CD14-positive monocyte (primary cell): ENCODE measurements at regions not wholly inside any gene's neighbourhood (a gene's known extent, or its start where the extent isn't known, plus 50 kb on each side); places are given as distances from the start of the nearest gene placed in this dataset.

ENCODE experiments used
- DNase-seq, 3 donors: peaks; one replicate each; pipeline ENCODE4 v3.0.0-alpha.2; 2011 to 2022
- H2AFZ ChIP-seq: 2 replicates; pipeline ENCODE4 v1.6.0; 2012; ENCODE audit warnings: mild to moderate bottlenecking, low read depth, low read length, inconsistent platforms; ENCODE audit not compliant: insufficient read depth, poor library complexity, severe bottlenecking
- H3K27ac ChIP-seq, 2 donors: 1 replicate in 1 of 2; 2 replicates in 1 of 2; pipeline ENCODE4 v1.5.1; 2012 to 2013; ENCODE audit warnings: low read length in 2 of 2, control low read depth in 1 of 2, inconsistent platforms in 1 of 2, low read depth in 1 of 2, mild to moderate bottlenecking in 1 of 2
- H3K27me3 ChIP-seq, 2 donors: one replicate each; pipeline versions ENCODE4 v1.6.0 to v1.6.1; 2011 to 2013; ENCODE audit warnings: low read length in 2 of 2; ENCODE audit not compliant: control insufficient read depth in 2 of 2, insufficient read depth in 2 of 2
- H3K36me3 ChIP-seq, 2 donors: replicated peaks in 1 of 2; 1 replicate in 1 of 2; 2 replicates in 1 of 2; pipeline versions ENCODE4 v1.5.1 to v1.6.1; 2012 to 2013; ENCODE audit warnings: low read length in 2 of 2, control low read depth in 1 of 2, inconsistent platforms in 1 of 2, mild to moderate bottlenecking in 1 of 2; ENCODE audit not compliant: insufficient read depth in 2 of 2, control insufficient read depth in 1 of 2
- H3K4me1 ChIP-seq, 2 donors: 1 replicate in 1 of 2; 2 replicates in 1 of 2; pipeline versions ENCODE4 v1.5.1 to v1.6.1; 2012 to 2013; ENCODE audit warnings: low read length in 2 of 2, control low read depth in 1 of 2, inconsistent platforms in 1 of 2, mild to moderate bottlenecking in 1 of 2, moderate library complexity in 1 of 2; ENCODE audit not compliant: insufficient read depth in 2 of 2, control insufficient read depth in 1 of 2
- H3K4me2 ChIP-seq: replicated peaks from 2 replicates; pipeline ENCODE3; 2012; ENCODE audit warnings: low read length, moderate library complexity, mild to moderate bottlenecking; ENCODE audit not compliant: poor library complexity, severe bottlenecking; ENCODE audit errors: extremely low read depth
- H3K4me3 ChIP-seq, 3 experiments: fragments of 200-600 bp in 1 of 3; sonication (generic) in 1 of 3; replicated peaks in 1 of 3; 1 replicate in 2 of 3; 2 replicates in 1 of 3; pipeline ENCODE4 v1.5.1; 2011 to 2013; ENCODE audit warnings: low read length in 3 of 3, mild to moderate bottlenecking in 3 of 3, control low read depth in 2 of 3, low read depth in 2 of 3, inconsistent platforms in 1 of 3, moderate library complexity in 1 of 3
- H3K79me2 ChIP-seq: 2 replicates; pipeline ENCODE4 v1.6.0; 2012; ENCODE audit warnings: mild to moderate bottlenecking, control low read depth, inconsistent platforms, low read length, moderate library complexity; ENCODE audit not compliant: insufficient read depth
- H3K9ac ChIP-seq: 2 replicates; pipeline ENCODE4 v1.6.0; 2017; ENCODE audit warnings: low read length, mild to moderate bottlenecking; ENCODE audit not compliant: insufficient read depth, poor library complexity, severe bottlenecking
- H3K9me3 ChIP-seq, 2 donors: replicated peaks in 1 of 2; 1 replicate in 1 of 2; 2 replicates in 1 of 2; pipeline versions ENCODE4 v1.5.1 to v1.6.1; 2012 to 2013; ENCODE audit warnings: low read length in 2 of 2, control low read depth in 1 of 2; ENCODE audit not compliant: control insufficient read depth in 1 of 2, insufficient read depth in 1 of 2
- H4K20me1 ChIP-seq: 2 replicates; pipeline ENCODE4 v1.6.0; 2012; ENCODE audit warnings: mild to moderate bottlenecking, low read length, control low read depth, moderate library complexity; ENCODE audit not compliant: insufficient read depth
- H3K27ac Mint-ChIP-seq, 7 donors: one replicate each; pipeline ENCODE4 v1.8.0; 2020; ENCODE audit warnings: mild to moderate bottlenecking in 7 of 7, mixed read lengths in 7 of 7, moderate library complexity in 6 of 7, inconsistent platforms in 2 of 7
- H3K27me3 Mint-ChIP-seq, 3 donors: one replicate each; pipeline ENCODE4 v1.8.0; 2021 to 2022; ENCODE audit warnings: low read depth in 3 of 3, mild to moderate bottlenecking in 3 of 3, mixed read lengths in 3 of 3, moderate library complexity in 3 of 3, inconsistent platforms in 1 of 3
- H3K36me3 Mint-ChIP-seq, 2 donors: one replicate each; pipeline ENCODE4 v1.8.0; 2020; ENCODE audit warnings: mixed read lengths in 2 of 2, inconsistent platforms in 1 of 2, mild to moderate bottlenecking in 1 of 2
- H3K4me1 Mint-ChIP-seq: one replicate; pipeline ENCODE4 v1.8.0; 2020; ENCODE audit warnings: mild to moderate bottlenecking, mixed read lengths
- H3K4me3 Mint-ChIP-seq, 2 donors: one replicate each; pipeline ENCODE4 v1.8.0; 2020; ENCODE audit warnings: mild to moderate bottlenecking in 2 of 2, mixed read lengths in 2 of 2, moderate library complexity in 1 of 2
- H3K9me3 Mint-ChIP-seq, 7 donors: one replicate each; pipeline ENCODE4 v1.8.0; 2020 to 2022; ENCODE audit warnings: mixed read lengths in 7 of 7, mild to moderate bottlenecking in 6 of 7, moderate library complexity in 6 of 7, inconsistent platforms in 2 of 7
- WGBS: methylation state at CpG from one replicate; pipeline ENCODE4 v1.1.5; 2013; ENCODE audit warnings: missing lambda C conversion rate; ENCODE audit not compliant: insufficient coverage; 5-methylcytosine and 5-hydroxymethylcytosine counted together
- intact Hi-C, 2 donors: fragments of 100-400 bp; cut with micrococcal nuclease; formaldehyde crosslinking; loops; one replicate each; pipeline versions ENCODE4 v1.15.0 to v1.15.1; 2023
- TF ChIP-seq, protein P1 (sequence below): fragments of 200-600 bp; IDR thresholded peaks from one replicate; pipeline ENCODE4 v1.8.0; 2022; ENCODE audit warnings: antibody characterized with exemption, mild to moderate bottlenecking

GRCh38 chr5:42066131-42066530, 141.1 kb downstream of the FBXO4 start:
- TF ChIP-seq, protein P1, sequence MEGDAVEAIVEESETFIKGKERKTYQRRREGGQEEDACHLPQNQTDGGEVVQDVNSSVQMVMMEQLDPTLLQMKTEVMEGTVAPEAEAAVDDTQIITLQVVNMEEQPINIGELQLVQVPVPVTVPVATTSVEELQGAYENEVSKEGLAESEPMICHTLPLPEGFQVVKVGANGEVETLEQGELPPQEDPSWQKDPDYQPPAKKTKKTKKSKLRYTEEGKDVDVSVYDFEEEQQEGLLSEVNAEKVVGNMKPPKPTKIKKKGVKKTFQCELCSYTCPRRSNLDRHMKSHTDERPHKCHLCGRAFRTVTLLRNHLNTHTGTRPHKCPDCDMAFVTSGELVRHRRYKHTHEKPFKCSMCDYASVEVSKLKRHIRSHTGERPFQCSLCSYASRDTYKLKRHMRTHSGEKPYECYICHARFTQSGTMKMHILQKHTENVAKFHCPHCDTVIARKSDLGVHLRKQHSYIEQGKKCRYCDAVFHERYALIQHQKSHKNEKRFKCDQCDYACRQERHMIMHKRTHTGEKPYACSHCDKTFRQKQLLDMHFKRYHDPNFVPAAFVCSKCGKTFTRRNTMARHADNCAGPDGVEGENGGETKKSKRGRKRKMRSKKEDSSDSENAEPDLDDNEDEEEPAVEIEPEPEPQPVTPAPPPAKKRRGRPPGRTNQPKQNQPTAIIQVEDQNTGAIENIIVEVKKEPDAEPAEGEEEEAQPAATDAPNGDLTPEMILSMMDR = no peak
- Mint-ChIP-seq H3K36me3 (no peaks in the 10 kb centered on the region), H3K9me3 (peaks cover 0 to 4% (median 0%) of the 10 kb centered on the region in 7 donors), H3K27ac (no peak overlapping the region), H3K27me3 (peaks cover 0 to 1% (median 1%) of the 10 kb centered on the region in 3 donors), H3K4me1 (no peaks in the 10 kb centered on the region), H3K4me3 (no peak overlapping the region)
- no peaks in the 10 kb centered on the region for H3K36me3 ChIP-seq
- H3K9ac ChIP-seq = no peak overlapping the region
- H3K27ac ChIP-seq = no peak overlapping the region
- no peak overlapping the region for H3K4me3 ChIP-seq
- H3K4me2 ChIP-seq = no peak overlapping the region
- H3K4me1 ChIP-seq = no peaks in the 10 kb centered on the region
- H3K9me3 ChIP-seq = no peaks in the 10 kb centered on the region
- no peaks in the 10 kb centered on the region for H4K20me1 ChIP-seq
- H3K27me3 ChIP-seq = no peaks in the 10 kb centered on the region
- intact Hi-C loops = no loop called here
- H2AFZ ChIP-seq = no peak overlapping the region
- no peak for DNase-seq
- no CpG with 5 or more reads among the region's 3 CpGs for WGBS
- no peaks in the 10 kb centered on the region for H3K79me2 ChIP-seq

DNA sequence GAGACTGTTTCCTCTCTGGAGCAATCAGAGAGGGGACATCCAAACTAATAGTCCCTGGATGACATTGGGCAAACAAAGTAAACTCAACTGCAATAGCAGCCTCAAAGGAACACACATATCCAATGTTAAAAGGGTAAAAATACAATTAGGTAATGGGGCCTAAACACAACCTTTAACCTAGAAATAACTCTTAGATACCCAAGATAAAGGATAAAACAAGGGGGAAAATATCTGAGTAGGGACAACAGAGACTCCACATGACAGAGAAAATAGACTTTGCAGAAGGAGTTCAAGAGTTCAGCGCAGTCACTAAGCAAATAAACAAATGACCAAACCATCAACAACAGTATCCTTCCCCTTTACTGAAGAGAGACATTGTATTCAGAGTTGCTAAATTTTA, 149.3 kb downstream of the FBXO4 start:
- H3K4me3 Mint-ChIP-seq = no peak overlapping the region
- Histone ChIP-seq H3K27ac (no peak overlapping the region), H3K9me3 (peaks cover 0 to 13% of the 10 kb centered on the region in 2 donors), H3K79me2 (no peaks in the 10 kb centered on the region), H3K27me3 (no peaks in the 10 kb centered on the region), H3K9ac (no peak overlapping the region), H3K36me3 (no peaks in the 10 kb centered on the region), H3K4me1 (no peaks in the 10 kb centered on the region), H3K4me3 (no peak overlapping the region), H2AFZ (no peak overlapping the region), H3K4me2 (no peak overlapping the region), H4K20me1 (no peaks in the 10 kb centered on the region)
- H3K36me3 Mint-ChIP-seq = no peaks in the 10 kb centered on the region
- peaks cover 0 to 2% (median 0%) of the 10 kb centered on the region in 3 donors for H3K27me3 Mint-ChIP-seq
- no CpG with 5 or more reads among the region's 1 CpG for WGBS
- no peak overlapping the region for H3K27ac Mint-ChIP-seq
- no peak for DNase-seq
- TF ChIP-seq, protein P1 = no peak
- peaks cover 6 to 13% (median 9%) of the 10 kb centered on the region in 7 donors for H3K9me3 Mint-ChIP-seq
- no peaks in the 10 kb centered on the region for H3K4me1 Mint-ChIP-seq
- intact Hi-C loops = no loop called here
